Suprapubic skin (tissue), 4 donors: ENCODE measurements at regions not wholly inside any gene's neighbourhood (a gene's known extent, or its start where the extent isn't known, plus 50 kb on each side); places are given as distances from the start of the nearest gene placed in this dataset.

Experiments
- EP300 ChIP-seq: sonication (generic); formaldehyde crosslinking; IDR thresholded peaks from one replicate; pipeline ENCODE4 v1.6.1; 2017; ENCODE audit warnings: antibody characterized with exemption
- POLR2A ChIP-seq, 2 donors: fragments of 450-650 bp; IDR thresholded peaks; one replicate each; pipeline ENCODE4 v1.6.1; 2017; ENCODE audit warnings: antibody characterized with exemption in 2 of 2, mild to moderate bottlenecking in 2 of 2, moderate library complexity in 2 of 2
- POLR2AphosphoS5 ChIP-seq, 3 donors: sonication (generic); formaldehyde crosslinking; IDR thresholded peaks; one replicate each; pipeline ENCODE4 v1.6.1; 2017; ENCODE audit warnings: antibody characterized with exemption in 3 of 3
- TF ChIP-seq, protein P1 (sequence below), 2 donors: fragments of 200-600 bp in 1 of 2; fragments of 450-650 bp in 1 of 2; sonication (generic) in 1 of 2; IDR thresholded peaks; one replicate each; pipeline ENCODE4 v1.5.1; 2016 to 2019; ENCODE audit warnings: antibody characterized with exemption in 2 of 2, mild to moderate bottlenecking in 1 of 2, moderate library complexity in 1 of 2

DNA sequence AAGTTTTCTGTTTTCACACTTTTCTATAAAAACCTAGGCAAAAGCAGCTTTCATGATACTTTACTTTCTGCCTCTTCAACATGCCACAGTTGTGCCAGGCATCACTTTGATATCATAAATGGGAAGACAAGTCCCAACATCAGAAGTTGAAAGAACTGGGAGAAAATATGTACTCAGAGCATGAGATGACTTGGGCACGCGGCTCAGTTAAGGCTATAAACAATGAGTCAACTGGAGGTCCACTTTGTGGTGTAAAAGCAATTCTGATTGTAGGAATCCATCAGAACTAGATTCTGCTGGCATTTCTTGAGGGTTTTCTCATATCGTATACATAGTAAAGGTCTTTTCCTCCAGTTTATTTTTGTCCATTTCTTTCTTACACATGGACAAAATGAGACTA, 109.7 kb upstream of the USP47 start:
- TF ChIP-seq, protein P1, sequence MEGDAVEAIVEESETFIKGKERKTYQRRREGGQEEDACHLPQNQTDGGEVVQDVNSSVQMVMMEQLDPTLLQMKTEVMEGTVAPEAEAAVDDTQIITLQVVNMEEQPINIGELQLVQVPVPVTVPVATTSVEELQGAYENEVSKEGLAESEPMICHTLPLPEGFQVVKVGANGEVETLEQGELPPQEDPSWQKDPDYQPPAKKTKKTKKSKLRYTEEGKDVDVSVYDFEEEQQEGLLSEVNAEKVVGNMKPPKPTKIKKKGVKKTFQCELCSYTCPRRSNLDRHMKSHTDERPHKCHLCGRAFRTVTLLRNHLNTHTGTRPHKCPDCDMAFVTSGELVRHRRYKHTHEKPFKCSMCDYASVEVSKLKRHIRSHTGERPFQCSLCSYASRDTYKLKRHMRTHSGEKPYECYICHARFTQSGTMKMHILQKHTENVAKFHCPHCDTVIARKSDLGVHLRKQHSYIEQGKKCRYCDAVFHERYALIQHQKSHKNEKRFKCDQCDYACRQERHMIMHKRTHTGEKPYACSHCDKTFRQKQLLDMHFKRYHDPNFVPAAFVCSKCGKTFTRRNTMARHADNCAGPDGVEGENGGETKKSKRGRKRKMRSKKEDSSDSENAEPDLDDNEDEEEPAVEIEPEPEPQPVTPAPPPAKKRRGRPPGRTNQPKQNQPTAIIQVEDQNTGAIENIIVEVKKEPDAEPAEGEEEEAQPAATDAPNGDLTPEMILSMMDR (IDR thresholded peaks at IDR 0.05) = no peak
- TF ChIP-seq POLR2A (IDR thresholded peaks at IDR 0.05) (no peak), EP300 (no peak), POLR2AphosphoS5 (IDR thresholded peaks at IDR 0.05) (no peak)
